HG02798 (cell line): ENCODE measurements at regions not wholly inside any gene's neighbourhood (a gene's known extent, or its start where the extent isn't known, plus 50 kb on each side); places are given as distances from the start of the nearest gene placed in this dataset.
A peak's percentile ranks its signal among the peaks of the same experiment; 100 is the strongest.

Experiments used
- ATAC-seq: cut with Tn5 transposase; IDR thresholded peaks from one replicate; pipeline ENCODE4 v1.9.1; 2021; ENCODE audit warnings: mild to moderate bottlenecking; ENCODE audit not compliant: unreplicated experiment, poor library complexity

- ATAC-seq: no peak
These were observed 95.9 kb upstream of the HDAC9 start for GRCh38 chr7:18399436-18400235.

- ATAC-seq: no peak
These were observed 95.3 kb upstream of the HDAC9 start for GRCh38 chr7:18400275-18400674.

- no peak for ATAC-seq
These were observed 94.8 kb upstream of the HDAC9 start for GRCh38 chr7:18400726-18401125.

- no peak for ATAC-seq
These were observed 93.8 kb upstream of the HDAC9 start for GRCh38 chr7:18401757-18402156.

GRCh38 chr7:18402488-18403183 is 92.9 kb upstream of the HDAC9 start:
- no peak for ATAC-seq

DNA sequence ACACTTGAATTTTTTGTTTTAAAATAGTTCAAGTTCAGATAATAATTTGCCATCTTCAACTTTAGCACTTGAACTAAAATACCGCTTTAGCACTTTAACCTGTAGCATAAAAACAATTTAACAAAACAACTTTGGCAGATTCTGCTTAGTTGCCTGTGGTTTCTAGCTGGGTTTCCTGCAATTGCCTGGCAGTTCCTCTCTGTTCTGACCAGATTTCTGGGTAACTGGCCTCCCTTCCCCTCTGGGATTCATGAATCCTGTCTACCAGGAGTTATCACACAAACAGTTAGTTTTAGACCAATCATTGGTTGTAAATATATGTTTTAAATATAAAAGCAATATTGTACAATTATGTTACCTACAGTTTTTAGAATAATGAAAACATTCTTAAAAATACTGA is 89.8 kb upstream of the HDAC9 start:
- no peak for ATAC-seq

GRCh38 chr7:18407385-18407784 is 88.2 kb upstream of the HDAC9 start:
- ATAC-seq: no peak

DNA sequence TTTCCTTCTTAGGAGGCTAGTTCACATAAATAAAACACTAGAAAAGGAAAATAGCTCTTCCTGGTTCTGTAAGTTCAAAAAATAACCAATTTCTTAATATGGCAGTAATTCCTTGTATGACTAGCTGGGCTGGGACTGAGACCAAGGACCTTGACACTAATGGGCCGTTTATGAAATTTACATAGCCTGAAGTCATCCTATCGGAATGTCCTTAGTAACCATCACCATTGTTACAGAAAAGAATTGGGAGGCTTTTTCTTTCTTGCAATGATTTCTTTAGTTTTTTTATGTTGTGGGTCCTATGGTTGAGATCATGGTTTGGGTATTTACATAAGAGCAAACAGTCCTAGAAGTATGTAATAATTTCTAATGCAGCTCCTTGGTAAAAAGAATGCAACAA is 87.1 kb upstream of the HDAC9 start:
- ATAC-seq: no peak

DNA sequence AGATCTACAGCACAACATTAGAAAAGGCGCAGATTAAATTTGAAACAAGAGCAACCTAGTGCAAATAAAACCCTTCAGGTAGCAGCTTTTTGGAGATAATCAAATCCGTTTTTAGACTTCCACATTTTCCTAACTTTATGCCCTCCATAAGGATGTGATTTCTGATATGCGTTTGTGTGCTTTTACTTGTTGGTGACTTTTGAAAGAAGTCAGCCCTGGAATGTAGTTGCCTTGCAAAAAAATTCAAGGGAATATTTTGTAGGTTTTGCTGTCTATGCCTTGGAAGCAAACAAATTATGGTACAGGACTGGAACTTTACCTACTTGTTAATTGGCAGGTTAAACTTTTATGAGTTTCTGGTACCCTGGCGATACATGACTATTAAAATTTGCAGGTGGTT is 86.7 kb upstream of the HDAC9 start:
- ATAC-seq: no peak

DNA sequence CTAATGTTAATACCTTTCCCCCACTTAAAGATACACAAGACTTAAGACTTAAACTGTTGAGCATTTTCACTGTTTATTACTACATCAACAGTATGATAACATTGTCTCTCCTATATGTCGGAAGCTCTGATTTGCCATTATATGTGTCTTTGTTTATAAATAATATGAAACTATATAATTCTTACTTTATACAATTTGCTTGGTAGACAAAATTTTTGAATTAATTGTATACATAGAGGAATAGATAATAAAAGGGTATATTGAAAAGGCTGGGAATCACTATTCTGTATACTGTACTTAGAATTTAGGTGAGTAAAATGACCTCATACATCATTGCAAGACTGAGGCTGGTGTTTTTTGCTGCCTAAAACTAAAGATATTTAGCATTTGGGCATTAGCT is 82.1 kb upstream of the HDAC9 start:
- ATAC-seq: no peak

- no peak for ATAC-seq
These were observed 80.7 kb upstream of the HDAC9 start for GRCh38 chr7:18414885-18415284.

- no peak for ATAC-seq
These were observed 78.6 kb upstream of the HDAC9 start for GRCh38 chr7:18416988-18417387.

GRCh38 chr7:18419456-18419855 is 76.1 kb upstream of the HDAC9 start:
- ATAC-seq: no peak

DNA sequence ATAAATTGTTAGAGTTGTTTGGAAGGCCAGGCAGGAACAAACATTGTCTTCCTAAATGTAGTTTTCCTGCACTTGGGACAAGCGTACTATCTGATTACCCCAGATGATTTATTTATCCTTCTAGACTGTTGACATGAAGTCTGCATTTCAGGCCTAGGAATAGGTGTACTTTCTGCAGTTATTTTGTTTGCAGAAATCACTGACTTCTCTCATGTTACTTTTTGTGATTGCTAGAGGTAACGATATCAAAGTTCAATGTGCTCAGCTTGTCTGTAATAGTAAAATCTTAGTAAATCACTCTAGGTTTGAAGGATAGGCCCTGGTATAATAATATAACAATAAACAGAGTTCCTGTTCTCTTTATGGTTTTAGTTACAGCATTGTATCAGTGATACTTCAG is 75.4 kb upstream of the HDAC9 start:
- no peak for ATAC-seq

DNA sequence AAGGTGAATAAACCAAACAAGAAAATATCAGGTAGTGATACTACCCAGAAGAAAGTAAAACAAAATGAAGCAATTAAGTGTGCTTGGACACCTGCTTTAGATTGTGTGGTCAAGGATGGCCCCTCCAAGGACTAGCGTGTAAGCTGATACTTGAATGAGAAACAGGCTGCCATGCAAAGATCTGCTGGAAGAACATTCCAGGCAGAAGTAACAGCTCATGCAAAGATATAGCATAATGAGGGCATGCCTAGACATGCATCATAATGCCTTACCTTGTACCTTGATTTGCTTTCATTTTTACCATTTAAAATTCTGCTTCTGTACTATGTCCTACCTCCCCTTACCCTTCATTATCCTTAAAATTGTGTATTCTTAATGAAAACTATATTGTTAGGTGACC is 74.8 kb upstream of the HDAC9 start:
- no peak for ATAC-seq

GRCh38 chr7:18421297-18422002 is 74.1 kb upstream of the HDAC9 start:
- peak; percentile 49 for ATAC-seq

GRCh38 chr7:18425227-18425626 is 70.3 kb upstream of the HDAC9 start:
- no peak for ATAC-seq

DNA sequence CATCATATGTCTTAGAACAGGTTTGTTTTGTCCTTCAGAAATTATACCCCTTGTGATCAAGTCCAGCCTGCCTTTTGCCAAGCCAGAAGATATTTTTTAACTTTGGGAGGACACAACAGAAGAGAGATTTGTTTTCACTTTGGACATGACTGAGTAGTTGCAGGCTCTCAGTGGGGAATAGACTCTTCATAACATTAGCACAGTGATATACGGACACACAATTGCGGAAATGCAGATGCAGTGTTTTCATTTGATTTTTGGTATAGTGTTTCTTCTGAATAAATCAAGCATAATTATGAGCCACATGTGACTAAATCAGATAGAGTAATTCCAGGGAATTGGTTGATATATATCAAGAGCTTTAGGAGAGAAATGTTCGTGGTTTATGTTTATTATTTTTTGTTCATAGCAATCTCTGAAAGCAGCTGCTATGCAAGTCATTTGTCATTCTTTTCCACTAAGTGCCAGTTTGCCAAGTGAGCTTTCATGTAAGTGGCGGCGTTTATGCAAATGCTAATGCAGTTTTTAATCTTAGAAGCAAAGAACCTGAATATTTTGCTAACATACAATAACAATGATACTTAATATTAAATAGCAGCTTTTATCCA is 69.6 kb upstream of the HDAC9 start:
- ATAC-seq: no peak

- ATAC-seq: no peak
These were observed 68.9 kb upstream of the HDAC9 start for GRCh38 chr7:18426564-18427226.

DNA sequence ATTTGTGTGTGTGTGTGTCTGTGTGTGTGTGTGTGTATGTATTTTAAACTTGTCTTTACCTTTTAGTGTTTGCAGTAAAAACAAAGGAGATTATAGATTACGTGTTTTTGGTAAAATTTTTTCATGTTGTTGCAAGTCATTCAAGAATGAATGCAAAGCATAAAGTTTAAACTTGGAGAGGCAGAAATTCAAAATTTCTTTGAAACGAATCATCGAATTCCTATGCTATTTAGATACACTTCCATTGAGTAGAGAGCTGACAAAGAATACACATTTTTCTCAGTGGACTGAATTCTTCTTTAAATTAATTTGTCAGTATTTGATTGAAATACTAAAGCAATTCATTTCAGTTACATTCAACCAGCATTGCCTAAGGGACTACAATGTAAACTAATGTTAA is 66.0 kb upstream of the HDAC9 start:
- ATAC-seq: no peak
